DMS79 treated with DMSO at 0.1 percent for 48 hours (cell line): ENCODE measurements at regions not wholly inside any gene's neighbourhood (a gene's known extent, or its start where the extent isn't known, plus 50 kb on each side); places are given as distances from the start of the nearest gene placed in this dataset.

Experiments used
- DNase-seq: peaks from one replicate; lab custom pipeline; 2025; lab: John Stamatoyannopoulos, UW

- no peak for DNase-seq
Measured at GRCh38 chr5:54611290-54611951, 93.9 kb downstream of the SNX18 start.

GRCh38 chr5:54610197-54610944 is 92.8 kb downstream of the SNX18 start:
- no peak for DNase-seq

- no peak for DNase-seq
Measured at GRCh38 chr5:54608423-54609085, 91.0 kb downstream of the SNX18 start.

- DNase-seq = no peak
Measured at GRCh38 chr5:54607006-54607405, 89.4 kb downstream of the SNX18 start.

- DNase-seq = no peak
Measured at GRCh38 chr5:54603372-54603771, 85.8 kb downstream of the SNX18 start.

GRCh38 chr5:54602475-54602874 is 84.9 kb downstream of the SNX18 start:
- DNase-seq = no peak

- DNase-seq = no peak
Measured at GRCh38 chr5:54601411-54602230, 84.1 kb downstream of the SNX18 start.
